ENCODE measurements at regions not wholly inside any gene's neighbourhood (a gene's known extent, or its start where the extent isn't known, plus 50 kb on each side); places are given as distances from the start of the nearest gene placed in this dataset.
"Not testable (repeated sequence)": the region's sequence is repeated elsewhere in the genome, so short reads cannot be mapped to it uniquely, and the experiment has no call there.

DNA sequence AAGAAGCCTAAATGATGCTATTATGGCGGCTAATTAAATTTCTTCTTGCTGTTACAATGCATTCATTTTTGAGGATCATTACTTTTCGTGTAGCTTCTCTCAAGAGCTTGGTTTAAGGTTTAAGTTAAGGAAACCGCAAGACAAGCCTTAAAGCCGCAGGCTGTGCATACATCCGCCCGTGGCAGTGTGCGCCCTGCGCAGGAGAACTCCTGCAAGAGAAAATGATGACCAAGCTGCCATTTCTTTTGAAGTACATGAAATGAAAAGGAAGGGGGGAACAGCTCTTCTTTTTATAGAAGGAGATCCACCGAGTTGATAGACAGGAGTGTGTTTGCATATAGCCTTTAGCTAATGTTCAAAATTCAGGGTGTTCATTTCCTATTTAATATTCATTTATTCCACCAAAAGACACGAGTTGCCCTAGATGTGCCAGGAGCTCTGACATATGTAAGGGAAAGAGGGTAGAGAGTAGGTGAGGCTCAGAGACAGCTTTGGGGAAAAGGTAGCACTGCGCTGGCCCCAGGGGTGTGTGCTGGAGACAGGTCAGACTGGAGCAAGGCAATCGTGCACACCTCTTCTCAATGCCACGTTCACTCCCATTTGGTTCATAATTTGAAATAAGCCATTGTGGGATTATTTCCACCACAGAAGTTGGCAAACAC is 112.1 kb upstream of the LDB2 start:
- H3K27ac ChIP-seq (ENCODE audit: poor library complexity, severe bottlenecking), result no peak overlapping the region
- H3K4me3 ChIP-seq (ENCODE audit: severe bottlenecking), result no peak overlapping the region
- DNase-seq (ENCODE audit: low spot score) (no peak), ATAC-seq (ENCODE audit: low read depth) (no peak)
- no peaks in the 10 kb centered on the region for H3K4me1 ChIP-seq (ENCODE audit: insufficient read depth, poor library complexity, severe bottlenecking)
- TF ChIP-seq, protein P1, sequence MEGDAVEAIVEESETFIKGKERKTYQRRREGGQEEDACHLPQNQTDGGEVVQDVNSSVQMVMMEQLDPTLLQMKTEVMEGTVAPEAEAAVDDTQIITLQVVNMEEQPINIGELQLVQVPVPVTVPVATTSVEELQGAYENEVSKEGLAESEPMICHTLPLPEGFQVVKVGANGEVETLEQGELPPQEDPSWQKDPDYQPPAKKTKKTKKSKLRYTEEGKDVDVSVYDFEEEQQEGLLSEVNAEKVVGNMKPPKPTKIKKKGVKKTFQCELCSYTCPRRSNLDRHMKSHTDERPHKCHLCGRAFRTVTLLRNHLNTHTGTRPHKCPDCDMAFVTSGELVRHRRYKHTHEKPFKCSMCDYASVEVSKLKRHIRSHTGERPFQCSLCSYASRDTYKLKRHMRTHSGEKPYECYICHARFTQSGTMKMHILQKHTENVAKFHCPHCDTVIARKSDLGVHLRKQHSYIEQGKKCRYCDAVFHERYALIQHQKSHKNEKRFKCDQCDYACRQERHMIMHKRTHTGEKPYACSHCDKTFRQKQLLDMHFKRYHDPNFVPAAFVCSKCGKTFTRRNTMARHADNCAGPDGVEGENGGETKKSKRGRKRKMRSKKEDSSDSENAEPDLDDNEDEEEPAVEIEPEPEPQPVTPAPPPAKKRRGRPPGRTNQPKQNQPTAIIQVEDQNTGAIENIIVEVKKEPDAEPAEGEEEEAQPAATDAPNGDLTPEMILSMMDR (IDR thresholded peaks at IDR 0.05; ENCODE audit: poor library complexity, severe bottlenecking), result no peak
- no peaks in the 10 kb centered on the region for H3K36me3 ChIP-seq (ENCODE audit: low read depth)
- no peaks in the 10 kb centered on the region for H3K27me3 ChIP-seq (ENCODE audit: insufficient read depth, poor library complexity, severe bottlenecking)
- no peaks in the 10 kb centered on the region for H3K9me3 ChIP-seq (ENCODE audit: severe bottlenecking)

DNA sequence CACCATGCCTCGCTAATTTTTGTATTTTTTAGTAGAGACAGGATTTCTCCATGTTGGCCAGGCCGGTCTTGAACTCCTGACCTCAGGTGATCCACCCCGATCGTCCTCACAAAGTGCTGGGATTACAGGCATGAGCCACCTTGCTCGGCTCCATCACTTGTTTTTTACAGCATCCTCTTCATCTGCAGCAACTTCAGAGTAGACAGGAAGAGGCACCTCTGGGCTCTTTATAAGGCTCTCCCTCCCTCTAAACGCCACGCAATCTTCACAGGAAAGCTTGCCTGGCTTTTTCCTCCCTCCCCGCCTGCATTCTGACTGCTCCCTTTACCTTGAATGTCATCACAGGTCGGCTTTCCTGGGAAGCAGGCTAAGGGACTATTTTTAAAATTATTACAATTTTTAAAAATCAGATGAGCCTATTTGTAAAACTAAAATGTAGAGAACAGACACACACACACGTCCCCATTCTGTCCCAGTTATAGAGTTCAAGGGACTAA is 111.5 kb upstream of the LDB2 start:
- H3K4me1 ChIP-seq (ENCODE audit: insufficient read depth, poor library complexity, severe bottlenecking), result no peaks in the 10 kb centered on the region
- H3K27ac ChIP-seq (ENCODE audit: poor library complexity, severe bottlenecking), result no peak overlapping the region
- no peaks in the 10 kb centered on the region for H3K36me3 ChIP-seq (ENCODE audit: low read depth)
- no peaks in the 10 kb centered on the region for H3K27me3 ChIP-seq (ENCODE audit: insufficient read depth, poor library complexity, severe bottlenecking)
- DNase-seq (ENCODE audit: low spot score) (no peak), ATAC-seq (ENCODE audit: low read depth) (no peak)
- no peaks in the 10 kb centered on the region for H3K9me3 ChIP-seq (ENCODE audit: severe bottlenecking)
- TF ChIP-seq, protein P1 (IDR thresholded peaks at IDR 0.05; ENCODE audit: poor library complexity, severe bottlenecking), result no peak
- no peak overlapping the region for H3K4me3 ChIP-seq (ENCODE audit: severe bottlenecking)

DNA sequence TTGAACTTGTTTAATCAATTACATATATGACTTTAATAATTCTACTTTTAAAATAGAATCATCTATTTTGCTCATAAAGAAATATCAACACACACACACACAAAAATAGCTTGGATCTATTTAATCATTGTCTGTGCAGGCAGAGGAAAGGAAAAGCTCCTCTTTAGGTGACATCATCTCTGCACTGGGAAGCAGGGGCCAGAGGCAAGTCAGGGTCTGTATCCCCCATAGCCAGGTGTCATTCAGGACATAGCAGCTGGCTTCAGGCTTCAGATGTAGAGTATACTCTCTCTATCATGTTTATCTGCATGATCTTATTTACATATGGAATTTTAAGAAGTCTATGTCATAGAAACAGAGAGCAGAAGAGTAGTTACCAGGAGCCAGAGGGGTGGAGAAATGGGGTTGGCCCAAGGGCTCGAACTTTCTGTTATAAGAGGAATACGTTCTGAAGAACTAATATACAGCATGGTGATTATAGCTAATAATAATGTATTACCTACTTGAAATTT is 110.4 kb upstream of the LDB2 start:
- Histone ChIP-seq H3K36me3 (ENCODE audit: low read depth) (no peaks in the 10 kb centered on the region), H3K27me3 (ENCODE audit: insufficient read depth, poor library complexity, severe bottlenecking) (no peaks in the 10 kb centered on the region), H3K4me1 (ENCODE audit: insufficient read depth, poor library complexity, severe bottlenecking) (no peaks in the 10 kb centered on the region), H3K9me3 (ENCODE audit: severe bottlenecking) (no peaks in the 10 kb centered on the region), H3K27ac (ENCODE audit: poor library complexity, severe bottlenecking) (no peak overlapping the region), H3K4me3 (ENCODE audit: severe bottlenecking) (no peak overlapping the region)
- TF ChIP-seq, protein P1 (IDR thresholded peaks at IDR 0.05; ENCODE audit: poor library complexity, severe bottlenecking), result no peak
- DNase-seq (ENCODE audit: low spot score), result no peak
- ATAC-seq (ENCODE audit: low read depth), result no peak

DNA sequence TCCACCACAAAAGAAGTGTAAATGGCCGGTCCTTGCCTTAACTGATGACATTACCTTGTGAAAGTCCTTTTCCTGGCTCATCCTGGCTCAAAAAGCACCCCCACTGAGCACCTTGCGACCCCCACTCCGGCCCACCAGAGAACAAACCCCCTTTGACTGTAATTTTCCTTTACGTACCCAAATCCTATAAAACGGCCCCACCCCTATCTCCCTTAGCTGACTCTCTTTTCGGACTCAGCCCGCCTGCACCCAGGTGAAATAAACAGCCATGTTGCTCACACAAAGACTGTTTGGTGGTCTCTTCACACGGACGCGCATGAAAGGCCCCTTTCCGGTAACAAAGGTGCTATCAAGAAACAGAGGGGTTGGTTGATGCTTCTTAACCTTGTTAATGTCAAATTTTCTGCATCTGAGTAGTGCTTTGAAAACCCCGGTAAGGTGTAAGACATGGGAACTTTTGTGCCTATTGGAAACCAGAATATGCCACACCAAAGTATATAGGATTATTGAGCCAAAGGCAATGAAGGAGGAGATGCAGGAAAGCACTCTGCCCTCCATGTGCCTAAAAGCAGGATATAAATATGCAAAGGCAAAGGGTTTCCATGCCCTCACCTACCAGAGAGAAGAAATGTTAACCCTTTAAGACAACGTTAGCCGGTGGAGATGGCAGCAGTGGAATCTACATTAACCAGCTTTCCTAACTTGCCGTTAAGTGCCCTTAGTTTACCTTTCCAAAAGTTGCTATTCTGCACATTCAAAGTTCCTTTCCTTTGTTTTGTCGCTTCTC is 105.4 kb upstream of the LDB2 start:
- not testable (repeated sequence) for H3K9me3 ChIP-seq (ENCODE audit: severe bottlenecking); DNase-seq (ENCODE audit: low spot score); H3K27ac ChIP-seq (ENCODE audit: poor library complexity, severe bottlenecking); H3K4me1 ChIP-seq (ENCODE audit: insufficient read depth, poor library complexity, severe bottlenecking); H3K27me3 ChIP-seq (ENCODE audit: insufficient read depth, poor library complexity, severe bottlenecking); H3K36me3 ChIP-seq (ENCODE audit: low read depth); H3K4me3 ChIP-seq (ENCODE audit: severe bottlenecking); ATAC-seq (ENCODE audit: low read depth)

DNA sequence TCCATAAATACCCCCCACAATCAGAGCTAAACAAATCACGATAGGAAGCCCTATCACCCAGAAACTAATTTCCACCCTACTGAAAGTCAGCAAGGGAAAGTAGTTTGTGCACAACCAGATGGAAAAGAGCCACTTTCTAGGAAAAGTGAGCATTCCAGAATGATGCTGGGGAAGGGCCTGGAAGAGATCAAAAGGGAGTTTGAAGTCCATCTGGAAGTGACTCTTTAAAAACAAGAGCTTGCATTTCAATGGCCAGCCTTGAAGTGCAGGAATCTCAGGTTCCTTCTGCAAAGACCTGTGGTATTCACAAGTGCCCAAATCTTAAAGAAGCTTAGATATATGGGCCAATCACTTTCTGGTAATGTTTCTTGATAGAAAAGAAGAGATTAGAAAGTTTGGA is 97.0 kb upstream of the LDB2 start:
- H3K9me3 ChIP-seq (ENCODE audit: severe bottlenecking), result no peaks in the 10 kb centered on the region
- no peak overlapping the region for H3K4me3 ChIP-seq (ENCODE audit: severe bottlenecking)
- H3K27ac ChIP-seq (ENCODE audit: poor library complexity, severe bottlenecking), result no peak overlapping the region
- H3K4me1 ChIP-seq (ENCODE audit: insufficient read depth, poor library complexity, severe bottlenecking), result no peaks in the 10 kb centered on the region
- H3K27me3 ChIP-seq (ENCODE audit: insufficient read depth, poor library complexity, severe bottlenecking), result no peaks in the 10 kb centered on the region
- ATAC-seq (ENCODE audit: low read depth) (no peak), DNase-seq (ENCODE audit: low spot score) (no peak)
- no peaks in the 10 kb centered on the region for H3K36me3 ChIP-seq (ENCODE audit: low read depth)
- TF ChIP-seq, protein P1 (IDR thresholded peaks at IDR 0.05; ENCODE audit: poor library complexity, severe bottlenecking), result no peak

Measured in RWPE2 (cell line).